OCI-M1 (cell line): ENCODE measurements at regions not wholly inside any gene's neighbourhood (a gene's known extent, or its start where the extent isn't known, plus 50 kb on each side); places are given as distances from the start of the nearest gene placed in this dataset.
A peak's percentile ranks its signal among the peaks of the same experiment; 100 is the strongest.
"Not testable (repeated sequence)": the region's sequence is repeated elsewhere in the genome, so short reads cannot be mapped to it uniquely, and the experiment has no call there.

Source experiments
- DNase-seq: peaks from one replicate; lab custom pipeline; 2025; lab: John Stamatoyannopoulos, UW

DNA sequence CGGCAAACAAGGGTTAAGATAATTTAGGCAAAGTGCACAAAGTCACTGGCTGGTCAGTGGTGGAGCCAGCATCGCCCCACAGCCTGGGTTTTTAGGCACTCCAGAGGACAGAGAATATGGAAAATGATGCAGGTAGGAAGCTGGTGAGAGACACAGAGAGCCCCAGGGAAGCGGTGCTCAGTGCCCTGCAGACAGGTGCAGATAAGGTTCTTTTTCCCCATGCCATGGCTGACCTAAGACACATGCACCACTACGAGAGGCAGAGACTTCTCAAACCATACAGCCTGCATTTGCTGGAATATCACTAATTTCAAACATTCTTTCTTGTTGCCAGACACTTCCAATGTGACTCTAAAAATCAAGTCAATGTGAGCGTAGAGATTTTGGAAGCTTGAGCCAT, 205.7 kb upstream of the APCDD1 start:
- no peak for DNase-seq

DNA sequence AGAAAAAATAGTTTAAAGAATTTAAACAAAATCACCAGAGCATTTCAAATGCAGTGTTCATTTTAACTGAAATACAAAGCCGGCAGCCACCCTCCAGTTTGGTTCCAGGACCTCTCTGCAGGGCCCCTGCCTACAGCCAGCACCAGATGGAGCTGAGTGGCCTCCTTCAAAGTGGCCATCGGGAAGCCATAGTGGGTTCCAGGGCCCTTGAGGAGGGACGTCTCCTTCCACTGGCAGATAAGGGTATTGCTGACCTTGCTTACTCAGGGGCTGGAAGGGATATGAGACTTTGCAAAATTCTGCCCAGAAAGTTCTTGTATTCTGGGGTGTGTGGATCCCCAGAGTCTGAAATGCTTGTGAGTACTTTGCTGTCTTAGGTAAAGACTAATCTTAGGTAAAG, 205.2 kb upstream of the APCDD1 start:
- DNase-seq, result peak; percentile 16

DNA sequence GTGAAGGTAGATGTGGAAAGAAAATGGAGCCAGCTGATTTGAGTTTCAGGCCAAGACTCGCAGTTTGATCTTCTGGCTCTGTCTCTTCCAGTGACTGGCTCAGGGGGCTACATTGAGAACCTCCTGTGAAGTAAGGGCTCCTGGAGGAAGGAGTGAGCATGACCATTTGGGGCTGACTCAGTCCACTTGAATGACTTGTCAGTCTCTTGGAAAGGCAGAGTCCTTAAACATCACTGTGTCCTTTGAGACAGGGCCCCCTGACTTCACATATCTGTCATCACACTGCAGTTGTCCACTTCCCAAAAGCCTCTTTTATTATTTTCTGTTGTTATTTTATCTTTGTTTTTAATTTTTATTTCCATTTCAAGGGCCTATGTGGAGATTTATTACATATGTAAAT, 204.6 kb upstream of the APCDD1 start:
- no peak for DNase-seq

DNA sequence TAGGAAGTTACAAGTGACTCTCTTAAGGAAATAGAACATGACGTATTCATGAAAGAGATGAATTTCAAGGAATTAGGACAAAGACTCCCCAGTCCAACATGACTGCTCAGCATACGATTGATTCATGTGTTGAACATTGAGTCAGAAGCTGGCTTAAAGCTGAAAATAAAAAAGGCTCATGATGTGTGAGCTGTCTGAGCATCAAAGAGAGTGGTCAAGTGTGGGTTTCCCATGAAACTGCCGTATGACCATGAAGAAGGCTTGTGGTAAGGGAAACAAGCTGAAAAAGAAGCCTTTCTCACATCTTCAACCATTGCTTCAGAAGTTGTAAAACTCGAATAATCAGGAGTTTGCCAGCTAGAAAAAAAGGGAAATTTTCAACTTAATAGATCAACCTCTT, 201.9 kb upstream of the APCDD1 start:
- DNase-seq, result no peak

DNA sequence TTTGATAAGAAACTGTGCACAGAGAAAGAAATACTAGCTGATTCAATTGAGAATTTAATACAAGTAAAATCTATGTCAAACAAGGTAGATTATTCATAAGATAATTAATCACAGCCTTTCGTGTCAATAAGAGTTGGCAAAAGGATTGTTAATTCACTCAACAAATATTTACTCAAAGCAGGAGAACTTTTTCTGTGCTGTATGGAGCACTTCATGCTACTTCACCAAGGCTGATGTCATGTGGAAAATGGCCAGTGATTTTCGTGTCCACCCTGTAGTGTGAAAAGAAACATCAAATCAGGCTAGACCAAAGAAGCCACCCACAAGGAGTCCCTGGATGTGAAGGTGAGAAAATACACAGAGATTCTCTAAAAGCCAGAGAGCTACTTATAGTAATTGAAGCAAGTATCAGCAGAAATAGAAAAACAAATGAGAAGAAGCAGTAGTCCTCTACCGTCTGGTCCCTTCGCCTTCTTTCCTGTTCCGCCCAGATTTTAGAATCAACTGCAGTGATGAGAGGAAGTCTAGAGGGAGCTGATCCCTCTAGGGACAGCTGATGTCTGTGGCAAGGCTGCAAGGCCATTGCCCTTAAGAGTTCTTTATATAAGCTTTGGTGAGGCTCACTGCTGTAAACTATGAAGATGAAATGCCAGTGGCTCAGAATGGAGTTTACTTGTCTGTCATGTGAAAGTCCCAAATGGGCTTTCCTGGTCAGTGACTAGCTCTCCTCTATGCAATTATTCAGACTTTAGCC, 201.3 kb upstream of the APCDD1 start:
- DNase-seq, result no peak

DNA sequence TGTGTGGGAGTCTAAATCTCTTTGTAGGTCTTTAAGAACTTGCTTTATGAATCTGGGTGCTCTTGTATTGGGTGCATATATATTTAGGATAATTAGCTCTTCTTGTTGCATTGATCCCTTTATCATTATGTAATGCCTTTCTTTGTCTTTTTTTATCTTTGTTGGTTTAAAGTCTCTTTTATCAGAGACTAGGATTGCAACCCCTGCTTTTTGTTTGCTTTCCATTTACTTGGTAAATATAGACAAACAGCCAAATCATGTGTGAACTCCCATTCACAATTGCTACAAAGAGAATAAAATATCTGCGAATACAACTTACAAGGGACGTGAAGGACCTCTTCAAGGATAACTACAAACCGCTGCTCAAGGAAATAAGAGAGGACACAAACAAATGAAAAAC, 198.2 kb upstream of the APCDD1 start:
- DNase-seq, result not testable (repeated sequence)

DNA sequence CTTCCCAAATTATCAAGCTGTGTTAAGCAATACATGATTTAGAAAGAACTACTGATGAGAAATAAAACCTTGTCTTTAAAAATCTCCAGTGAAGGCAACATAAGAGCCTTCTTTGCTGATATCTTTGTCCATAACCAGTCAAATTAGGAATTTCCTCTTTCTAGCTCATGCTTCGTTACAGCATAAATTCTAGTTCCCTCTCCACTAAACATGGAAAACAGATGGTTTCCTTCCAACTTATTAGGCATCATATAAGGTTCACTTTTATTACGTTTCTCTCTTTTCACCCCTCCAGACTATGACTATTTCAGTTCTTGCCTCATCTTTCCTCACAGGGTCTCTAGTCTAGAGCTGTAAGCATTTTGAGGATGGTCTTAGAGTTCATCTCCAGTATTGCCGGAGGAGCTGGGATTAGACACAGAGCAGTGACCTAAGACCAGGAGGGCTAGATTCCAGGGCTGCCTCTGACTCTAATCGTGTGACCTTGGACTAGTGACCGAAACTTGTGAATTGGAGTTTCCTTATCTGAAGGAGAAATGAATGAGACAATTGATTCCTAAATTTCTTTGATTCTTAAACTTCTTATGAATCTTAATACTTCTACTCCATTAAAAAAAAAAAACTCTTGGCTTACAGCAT, 195.5 kb upstream of the APCDD1 start:
- DNase-seq, result no peak

DNA sequence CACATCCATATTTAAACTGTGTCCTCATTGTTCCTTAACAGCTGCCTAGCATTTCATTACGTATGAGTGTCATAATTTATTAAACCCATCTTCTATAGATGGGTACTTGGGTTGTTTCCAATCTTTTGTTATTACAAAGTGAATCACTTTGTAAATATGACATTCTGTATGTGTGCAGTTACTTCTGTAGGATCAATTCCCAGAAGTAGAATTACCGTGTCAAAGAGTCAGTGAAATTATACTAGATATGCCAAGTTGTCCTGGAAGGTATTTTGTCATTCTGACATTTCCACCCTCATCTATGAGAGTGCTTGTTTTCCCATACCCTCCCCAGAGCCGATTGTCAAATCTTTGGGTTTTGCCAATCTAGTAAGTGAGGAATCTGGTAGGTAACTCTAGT, 194.5 kb upstream of the APCDD1 start:
- DNase-seq, result no peak

DNA sequence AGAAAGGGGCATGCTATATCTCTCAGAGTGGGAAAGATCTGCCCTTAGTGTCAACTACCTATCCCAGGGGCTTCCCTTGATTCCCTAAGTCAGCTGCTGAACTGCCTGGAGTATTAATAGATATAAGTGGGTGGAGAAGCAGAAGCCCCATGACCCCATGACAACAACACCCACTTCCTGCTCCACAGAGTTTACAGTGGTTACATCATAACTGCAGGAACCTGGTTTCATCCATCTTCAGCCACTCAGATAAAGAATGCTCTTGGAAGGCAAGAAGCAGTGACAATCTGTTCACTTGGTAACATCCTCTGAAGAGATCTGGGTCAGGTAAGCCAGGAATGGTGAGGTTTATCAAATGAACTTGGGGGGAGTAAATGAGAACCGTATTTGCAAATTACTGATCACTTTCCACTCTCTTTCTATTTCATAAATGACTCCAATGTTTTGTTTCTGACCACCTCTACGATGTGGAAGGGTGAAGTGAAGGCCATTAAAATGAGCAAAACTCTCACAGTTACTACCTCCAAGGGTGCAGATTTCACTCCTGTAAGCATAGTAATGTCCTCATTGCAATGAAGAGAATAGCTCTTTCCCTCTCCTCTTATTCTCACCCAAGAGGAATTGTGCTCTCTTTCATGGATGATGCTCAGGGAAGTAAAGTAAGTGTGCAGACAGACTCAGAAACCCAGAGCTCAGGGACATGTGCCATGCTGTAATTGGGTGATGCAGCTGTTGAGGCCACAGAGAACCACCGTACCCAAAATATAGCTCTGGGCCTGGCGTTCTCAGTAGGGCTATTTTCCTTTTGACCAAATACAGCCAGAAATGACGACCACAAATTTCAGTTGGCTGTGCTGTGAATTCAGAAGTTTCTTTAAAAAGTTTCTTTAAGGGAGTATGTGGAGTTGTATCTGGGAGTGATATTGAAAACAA, 192.8 kb upstream of the APCDD1 start:
- peak; percentile 32 for DNase-seq

DNA sequence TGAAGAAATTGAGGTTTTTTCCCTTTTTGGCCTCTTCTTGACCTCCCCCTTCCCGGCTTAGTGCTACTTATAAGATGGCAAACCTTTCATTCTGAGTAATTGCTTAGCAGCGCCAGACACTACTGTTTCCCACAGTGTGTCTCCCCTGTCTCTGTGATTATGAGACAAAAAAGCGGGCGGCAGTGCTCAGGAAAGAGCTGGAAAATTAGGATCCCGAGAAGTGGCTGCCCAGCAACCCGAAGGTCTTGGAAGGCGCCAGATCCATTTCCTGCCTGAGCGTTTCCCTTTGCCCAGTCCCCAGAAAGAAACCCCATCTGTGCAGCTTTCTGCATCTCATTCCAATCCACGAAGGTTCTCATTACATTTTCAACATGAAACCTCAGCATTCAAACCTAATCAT, 191.9 kb upstream of the APCDD1 start:
- no peak for DNase-seq

DNA sequence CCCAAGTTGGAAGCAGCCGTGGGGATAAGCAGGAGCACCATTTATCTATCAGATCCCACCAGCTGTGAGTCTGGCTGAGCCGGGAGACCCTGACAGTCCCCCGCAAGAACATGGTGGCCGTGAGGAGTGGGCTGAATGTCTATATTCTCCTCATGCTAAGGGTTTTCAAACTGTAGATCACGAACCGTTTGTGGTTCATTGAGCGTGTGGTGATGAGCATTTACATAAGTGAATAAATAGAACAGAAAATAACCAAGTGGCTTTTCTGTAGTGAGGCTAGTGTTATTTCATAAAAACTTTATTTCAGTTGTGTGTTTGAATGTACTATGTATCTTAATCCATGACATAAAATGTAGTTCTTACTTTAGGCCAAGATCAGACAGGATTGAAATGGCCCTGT, 190.2 kb upstream of the APCDD1 start:
- DNase-seq, result no peak

DNA sequence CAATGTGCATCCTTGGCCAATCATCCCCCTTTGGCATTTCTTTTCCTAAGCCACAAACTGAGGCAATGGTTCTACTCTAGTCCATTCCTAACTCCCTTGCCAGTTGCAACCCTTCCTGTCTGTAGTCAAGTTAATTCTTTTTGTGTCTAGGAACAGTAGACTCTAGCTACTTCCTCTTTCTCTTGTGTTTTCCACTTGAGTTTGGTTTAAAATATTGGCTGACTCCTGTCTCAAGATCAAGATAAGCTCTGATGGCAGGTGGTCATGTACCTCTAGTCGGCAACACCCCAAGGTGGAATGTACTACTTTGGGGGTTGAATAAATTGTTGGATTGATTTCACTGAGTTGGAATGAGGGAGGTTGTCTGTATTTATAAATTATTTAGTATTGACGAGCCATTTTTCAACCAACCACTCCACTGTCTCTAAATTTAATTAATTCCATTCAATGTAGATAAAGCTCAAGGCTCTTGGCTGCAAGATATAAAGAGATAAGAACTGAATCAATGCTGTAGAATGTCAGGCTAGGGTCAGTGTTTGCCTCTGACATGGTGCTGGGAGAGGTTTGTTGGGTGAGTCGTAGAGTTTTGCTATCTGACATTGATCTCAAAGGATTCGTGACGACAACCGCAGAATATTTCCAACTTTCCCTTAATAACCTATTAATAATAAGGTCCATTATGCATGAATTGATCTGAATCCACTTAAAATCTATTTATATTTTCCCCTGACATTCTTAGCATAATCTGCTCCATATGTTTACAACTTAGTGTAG, 188.7 kb upstream of the APCDD1 start:
- peak; percentile 34 for DNase-seq

DNA sequence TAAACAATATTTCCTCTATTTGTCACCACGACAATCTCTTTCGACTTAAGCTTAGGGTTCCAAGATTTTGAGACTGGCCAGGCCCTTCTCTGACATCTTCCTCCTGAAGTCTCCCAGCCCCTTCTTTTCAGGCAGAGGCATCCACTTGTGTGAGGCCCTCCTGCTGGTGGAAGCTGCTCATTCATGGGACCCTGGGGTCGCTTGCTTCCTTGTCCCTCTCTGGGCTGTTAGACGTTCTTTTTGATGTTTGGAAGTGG, 188.2 kb upstream of the APCDD1 start:
- no peak for DNase-seq

DNA sequence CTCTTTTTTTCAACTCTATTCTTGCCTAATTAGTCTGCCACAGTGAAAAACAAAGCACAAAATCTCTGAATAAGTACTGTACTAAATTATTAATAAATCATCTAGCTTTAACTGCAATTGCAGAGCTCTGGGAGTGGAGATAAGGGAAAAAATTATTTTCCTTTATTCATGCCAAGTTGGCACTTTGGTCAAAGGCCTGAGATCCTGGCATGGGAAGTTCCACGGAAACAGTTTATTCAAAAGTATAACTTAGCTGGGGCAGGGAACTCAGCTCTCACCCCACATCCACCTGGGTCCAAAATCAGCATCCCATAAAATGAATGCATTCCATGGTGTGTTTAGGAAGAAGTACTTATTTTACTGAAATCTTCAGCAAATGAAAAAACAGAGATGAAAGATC, 185.2 kb upstream of the APCDD1 start:
- DNase-seq, result no peak

DNA sequence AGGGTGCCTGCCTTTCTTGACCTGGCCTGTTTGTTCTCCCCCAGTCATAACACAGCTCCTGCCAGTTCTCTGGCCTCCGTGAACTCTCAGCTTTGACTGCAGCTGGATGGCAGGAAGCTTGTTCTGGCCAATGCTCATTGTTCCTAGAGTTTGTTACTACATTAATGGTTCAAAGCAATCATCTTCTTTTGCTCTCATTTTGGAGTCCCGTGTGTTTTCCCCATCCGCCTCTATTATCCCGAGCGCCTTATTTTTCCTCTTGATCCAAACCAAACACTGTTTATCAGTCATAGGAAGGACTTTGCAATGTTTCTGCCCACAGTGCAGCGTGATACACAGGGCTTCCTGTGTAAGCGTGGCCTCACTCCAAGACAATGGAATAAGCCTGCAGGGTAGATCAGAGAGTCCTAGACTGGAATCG, 184.3 kb upstream of the APCDD1 start:
- no peak for DNase-seq

DNA sequence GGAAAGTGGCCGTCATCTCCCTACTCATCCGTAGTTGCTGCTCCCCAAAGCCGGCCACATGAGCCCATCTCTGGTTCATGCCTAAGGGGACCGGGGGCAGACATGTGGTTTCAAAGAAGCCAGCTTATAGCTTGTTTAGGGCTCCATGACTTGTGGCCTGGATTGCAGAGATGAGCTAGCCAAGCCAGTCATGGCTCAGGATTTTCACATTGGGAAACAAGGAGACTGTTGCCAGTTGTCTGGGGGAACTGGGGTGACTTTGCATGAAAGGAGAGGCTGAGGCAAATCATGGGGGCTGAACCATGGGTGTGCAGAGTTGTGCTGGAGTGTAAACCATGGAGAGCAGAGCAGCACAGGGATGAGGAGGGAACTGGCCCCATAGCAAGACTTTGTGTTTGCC, 183.0 kb upstream of the APCDD1 start:
- DNase-seq, result no peak

DNA sequence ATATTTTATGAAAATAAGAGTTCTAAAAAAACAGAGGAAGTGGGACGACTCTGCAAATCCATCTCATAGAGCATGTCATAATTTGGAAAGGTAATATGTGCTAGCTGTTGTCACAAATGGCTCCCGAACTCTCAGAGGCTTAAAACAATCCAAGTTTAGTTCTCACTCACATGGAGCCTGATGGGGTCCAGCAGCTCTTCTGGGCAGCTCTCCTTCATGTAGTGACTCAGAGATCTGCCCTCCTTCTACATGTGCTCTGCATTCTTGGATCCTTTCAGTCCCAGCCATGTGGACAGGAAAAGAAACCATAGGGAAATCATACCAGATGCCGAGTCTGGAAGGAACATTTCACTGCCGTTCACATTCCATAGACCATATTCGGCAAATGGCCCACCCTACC, 180.1 kb upstream of the APCDD1 start:
- no peak for DNase-seq

DNA sequence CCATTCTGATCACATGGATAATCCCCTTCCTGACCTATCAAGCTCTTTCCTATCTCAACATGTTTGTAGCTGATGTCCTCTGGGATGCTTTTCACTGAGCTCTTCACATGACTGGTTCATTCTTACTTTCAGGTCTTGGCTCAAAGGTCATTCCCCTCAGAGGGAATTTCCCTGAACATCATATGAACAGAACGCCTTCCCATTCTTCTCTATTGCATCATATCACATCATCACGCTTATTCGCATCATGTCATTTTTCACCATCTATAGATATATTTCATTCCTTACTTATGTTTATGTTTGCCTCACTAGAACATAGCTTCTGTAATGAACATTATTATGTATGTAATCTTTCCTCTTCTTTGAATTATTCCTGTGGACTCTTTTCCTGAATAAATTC, 178.9 kb upstream of the APCDD1 start:
- no peak for DNase-seq

DNA sequence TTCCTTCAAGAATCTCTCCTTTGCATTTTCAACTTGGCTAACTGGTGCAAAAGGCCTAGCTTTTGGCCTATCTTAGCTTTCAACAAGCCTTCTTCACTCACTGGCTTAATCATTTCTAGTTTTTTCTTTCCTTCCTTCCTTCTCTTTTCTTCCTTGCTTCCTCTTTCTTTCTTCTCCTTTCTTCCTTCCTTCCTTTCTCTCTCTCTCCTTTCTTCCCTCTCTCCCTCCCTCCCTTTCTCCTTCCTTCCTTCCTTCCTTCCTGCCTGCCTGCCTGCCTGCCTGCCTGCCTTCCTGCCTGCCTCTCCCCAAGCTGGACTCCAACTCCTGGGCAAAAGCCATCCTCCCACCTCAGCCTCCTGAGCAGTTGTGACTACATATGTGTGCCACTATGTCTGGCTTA, 176.2 kb upstream of the APCDD1 start:
- DNase-seq, result no peak

DNA sequence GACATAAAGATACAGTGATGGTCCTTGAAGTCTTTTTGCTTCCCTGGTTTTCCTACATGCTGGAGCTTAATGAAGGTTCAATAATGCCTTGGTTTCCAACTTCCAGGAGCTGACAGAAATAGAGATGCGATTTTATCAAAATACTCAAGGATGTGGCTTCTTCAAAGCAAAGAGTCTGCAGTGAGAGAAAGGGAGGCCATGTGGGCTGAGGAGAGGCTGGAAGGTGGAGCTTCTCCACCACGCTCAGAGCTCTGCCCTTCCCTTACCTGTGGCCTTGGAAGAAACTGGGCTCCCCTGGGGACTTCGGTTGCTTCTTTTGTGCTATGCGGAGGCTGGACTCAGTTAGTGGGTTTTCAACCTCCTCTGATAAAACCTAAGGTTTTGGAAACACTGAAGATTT, 175.0 kb upstream of the APCDD1 start:
- DNase-seq, result no peak

DNA sequence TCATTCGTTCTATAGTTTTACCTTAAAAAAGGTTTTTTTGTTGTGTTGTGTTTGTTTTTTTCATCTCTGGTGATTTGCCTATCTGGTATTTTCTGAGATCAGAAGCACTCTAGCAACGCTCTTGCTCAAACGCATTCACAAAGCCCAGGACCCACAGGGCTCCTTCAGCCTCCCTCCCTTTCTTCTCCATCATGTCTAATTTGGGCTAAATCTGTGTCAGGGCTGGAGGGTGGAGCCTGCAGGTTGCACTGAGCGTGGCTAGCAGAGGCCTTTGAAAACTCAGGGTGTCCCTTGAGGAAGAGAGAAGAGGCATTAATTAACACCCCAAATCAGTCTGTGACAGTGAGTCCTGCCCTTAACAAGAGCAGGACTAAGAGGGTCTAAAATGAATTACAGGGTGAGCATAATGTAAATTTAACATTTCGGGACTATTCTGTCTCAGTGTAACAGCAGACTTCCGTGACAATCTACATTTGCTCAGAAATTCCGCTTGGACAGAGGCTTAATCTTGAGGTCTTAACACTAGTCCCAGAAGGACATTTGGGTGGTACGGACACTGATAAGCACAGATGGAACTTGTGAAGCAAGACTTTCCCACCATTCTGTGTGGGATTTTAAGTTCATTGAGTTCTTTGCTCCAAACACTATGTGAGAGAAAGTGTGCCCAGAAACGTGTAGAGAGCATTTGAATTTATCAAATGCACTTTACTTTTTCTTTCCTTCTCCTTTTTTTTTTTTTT, 174.4 kb upstream of the APCDD1 start:
- DNase-seq, result no peak
